Right ventricle myocardium superior (tissue), 1 donor: ENCODE measurements at regions not wholly inside any gene's neighbourhood (a gene's known extent, or its start where the extent isn't known, plus 50 kb on each side); places are given as distances from the start of the nearest gene placed in this dataset.

Experiments
- ATAC-seq: fragments of 200-7000 bp; cut with Tn5 transposase; one replicate; pipeline ENCODE4 v1.9.1; 2020; ENCODE audit warnings: mild to moderate bottlenecking; ENCODE audit not compliant: poor library complexity
- DNase-seq: peaks from one replicate; pipeline ENCODE4 v3.0.0-alpha.2; 2020
- intact Hi-C: fragments of 100-400 bp; cut with DNase I; formaldehyde crosslinking; loops from one replicate; pipeline ENCODE4 v1.11.2; 2022
- donor health status: DM: no; HTN: yes; CAD: no; lungs with severe emphysema.

DNA sequence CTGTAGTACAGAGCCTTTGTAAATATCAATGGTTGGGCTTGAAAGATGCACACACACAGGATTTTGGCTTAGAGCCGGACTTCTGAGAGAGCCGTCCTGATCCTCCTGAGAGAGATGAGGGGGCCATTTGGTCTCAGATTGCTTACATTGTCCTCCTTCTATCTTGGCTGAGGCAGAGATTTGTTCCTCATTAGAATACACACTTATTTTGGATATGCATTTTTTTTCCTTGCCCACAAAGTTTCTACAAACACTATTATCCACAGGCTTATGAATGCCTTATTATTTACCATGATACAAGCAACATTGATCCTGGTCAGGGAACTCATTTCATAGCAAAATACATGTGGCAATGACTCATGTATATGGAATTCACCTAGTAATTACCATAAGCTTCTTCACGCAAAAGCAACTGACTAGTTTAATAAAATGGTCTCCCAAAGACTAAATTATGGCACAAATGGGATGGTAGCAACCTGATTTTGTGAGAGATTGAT is 175.3 kb downstream of the MDFIC start:
- DNase-seq (no peak), ATAC-seq (no peak)
- intact Hi-C loops: no loop called here

DNA sequence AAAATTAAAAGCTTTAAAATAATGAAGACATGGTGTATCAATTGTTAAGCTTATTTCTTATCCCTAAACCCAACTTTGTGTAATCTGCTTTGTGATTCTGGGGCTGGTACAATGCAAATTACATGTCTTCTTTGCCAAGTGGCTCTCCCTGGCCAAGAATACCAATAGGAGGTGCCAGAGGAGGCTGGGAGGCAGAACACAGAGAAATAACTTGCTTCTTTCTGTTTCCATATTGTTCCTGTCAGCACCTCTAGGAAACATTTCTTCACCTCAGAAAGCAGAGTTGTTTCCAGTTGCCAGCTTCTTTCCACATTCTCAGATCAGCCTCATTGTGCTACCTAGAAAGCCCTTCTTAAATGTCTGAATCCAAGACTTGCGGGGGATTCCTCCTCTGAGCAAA is 174.4 kb downstream of the MDFIC start:
- intact Hi-C loops: no loop called here
- ATAC-seq (peak; percentile 68), DNase-seq (no peak)

DNA sequence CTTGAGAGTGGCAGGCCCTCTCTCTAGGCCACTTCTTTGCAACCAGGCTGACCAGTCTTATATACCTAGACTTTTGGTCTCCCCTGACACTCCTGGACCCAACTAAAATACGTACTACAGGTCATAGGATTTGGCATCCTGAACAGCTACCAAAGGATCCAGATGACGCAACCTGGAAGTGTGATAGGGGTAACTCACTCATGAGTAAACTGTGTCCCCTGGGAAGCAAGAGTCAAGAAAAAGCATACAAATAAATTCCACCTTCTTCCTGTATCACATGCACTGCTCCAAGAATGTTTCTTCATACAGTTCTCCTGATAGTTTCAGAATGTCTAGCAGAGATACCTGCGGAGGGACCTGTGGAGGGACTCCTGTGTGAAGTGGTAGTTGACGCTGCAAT is 172.3 kb downstream of the MDFIC start:
- ATAC-seq (no peak), DNase-seq (no peak)
- intact Hi-C loops: no loop called here

DNA sequence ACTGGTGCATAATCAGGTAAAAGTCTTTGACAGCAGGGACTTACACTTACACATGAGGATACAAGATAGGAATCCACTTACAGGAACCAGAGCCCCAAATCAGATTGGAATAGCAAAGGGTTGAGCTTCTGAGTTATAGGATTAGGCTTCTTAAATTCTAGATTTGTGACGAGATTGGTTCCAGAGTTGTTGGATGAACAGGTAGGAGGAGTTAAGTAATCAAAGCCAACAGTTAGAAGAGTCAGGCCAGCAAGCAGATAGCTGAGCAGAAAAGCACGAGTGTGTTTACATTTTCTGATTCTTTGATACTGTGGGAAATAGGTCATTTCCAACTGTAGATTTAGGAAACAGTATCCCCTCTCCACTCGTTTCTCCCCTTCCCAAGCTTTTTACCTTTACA is 167.0 kb downstream of the MDFIC start:
- intact Hi-C loops: loop anchor here (10.0 kb wide), 1 partner anchor 74 kb away; no protein-coding TSS in a partner anchor

DNA sequence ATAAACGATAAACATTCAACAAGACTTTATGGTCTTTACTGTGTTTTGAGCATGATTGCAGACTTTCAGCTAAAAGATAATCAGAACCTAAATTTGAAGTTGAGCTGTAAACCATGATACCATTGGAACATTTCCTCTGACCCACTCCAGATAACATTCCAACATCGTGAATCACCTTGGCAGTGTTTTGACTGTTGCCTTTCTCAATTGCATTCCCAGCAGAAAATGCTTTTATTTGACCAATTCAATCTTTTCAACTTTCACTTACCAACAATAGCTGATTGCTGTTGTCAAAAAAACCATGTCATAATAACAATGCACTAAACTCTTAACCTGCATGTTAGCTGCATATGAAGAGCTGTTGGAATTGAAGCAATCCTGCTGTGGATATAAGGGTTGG is 165.5 kb downstream of the MDFIC start:
- ATAC-seq (peak; percentile 89), DNase-seq (no peak)
- intact Hi-C loops: loop anchor here (10.0 kb wide), 1 partner anchor 73 kb away; no protein-coding TSS in a partner anchor

More for the DNA sequence above, 167.0 kb downstream of the MDFIC start:
- no peak for ATAC-seq
- DNase-seq: no peak

DNA sequence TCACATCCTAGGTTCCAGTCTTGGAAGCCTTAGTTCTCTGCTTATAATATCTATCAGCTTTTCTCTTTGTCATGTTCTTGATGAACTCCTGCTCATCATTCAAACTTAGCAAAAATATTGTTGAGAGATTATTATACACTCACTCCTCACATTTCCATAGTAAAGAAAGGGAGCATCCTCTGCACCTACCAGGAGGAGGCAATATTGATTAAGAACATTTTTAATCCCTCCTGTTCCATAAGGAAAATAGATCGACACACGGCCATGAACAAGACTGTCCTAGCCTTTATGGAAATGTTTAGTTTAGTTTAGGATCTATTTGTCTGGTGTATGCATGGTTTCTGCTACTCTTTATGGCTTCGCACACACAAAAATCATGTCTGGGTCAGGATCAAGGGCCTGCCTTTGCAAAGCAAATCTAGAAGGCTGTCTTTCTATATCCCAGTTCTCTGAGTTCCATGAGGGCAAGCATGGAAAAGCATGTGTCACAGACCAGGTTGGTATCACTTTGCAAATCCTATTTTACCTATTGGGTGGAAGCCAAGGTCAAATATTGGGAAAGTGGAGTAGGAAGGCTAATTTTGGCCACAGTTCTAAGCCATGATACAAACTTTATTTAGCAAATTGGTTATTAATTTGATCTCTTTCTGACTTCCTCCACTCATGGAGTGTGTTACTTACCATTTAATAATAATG is 164.4 kb downstream of the MDFIC start:
- DNase-seq: no peak
- ATAC-seq: no peak
- intact Hi-C loops: loop anchor here (10.0 kb wide), 1 partner anchor 71 kb away; no protein-coding TSS in a partner anchor

DNA sequence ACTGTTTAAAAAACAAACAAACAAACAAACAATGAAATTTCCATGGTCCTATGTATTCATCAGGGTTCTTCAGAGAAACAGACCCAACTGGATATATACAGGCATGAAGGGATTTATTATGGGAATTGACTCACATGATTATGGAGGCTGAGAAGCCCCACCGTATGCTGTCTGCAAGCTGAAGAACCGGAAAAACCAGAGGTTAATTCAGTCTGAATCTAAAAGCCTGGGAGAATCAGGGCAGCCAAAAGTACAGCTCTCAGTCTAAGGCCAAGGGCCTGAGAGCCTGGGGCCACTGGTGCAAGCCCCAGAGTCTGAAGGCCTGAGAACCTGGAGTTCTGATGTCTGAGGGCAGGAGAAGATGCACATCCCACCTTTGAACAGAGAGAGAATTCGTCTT is 163.5 kb downstream of the MDFIC start:
- no peak for ATAC-seq
- intact Hi-C loops: loop anchor here (10.0 kb wide), 1 partner anchor 71 kb away; no protein-coding TSS in a partner anchor
- DNase-seq: no peak

DNA sequence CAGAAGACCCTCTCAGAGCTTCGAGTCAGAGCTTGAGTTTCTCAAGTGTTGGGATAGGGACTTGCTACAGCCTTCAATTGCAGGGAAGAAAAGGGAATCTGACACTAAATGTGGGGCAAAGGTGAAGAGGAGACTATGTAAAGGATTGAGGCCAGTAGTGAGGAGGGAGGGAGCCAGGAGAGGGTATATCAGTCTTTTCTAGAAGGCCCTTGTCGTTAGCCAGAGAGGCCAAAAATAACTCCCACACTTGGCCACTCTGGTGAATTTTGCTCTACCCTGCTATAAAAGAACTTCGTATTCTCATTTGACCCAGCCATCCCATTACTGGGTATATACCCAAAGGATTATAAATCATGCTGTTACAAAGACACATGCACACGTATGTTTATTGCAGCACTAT is 162.0 kb downstream of the MDFIC start:
- ATAC-seq (peak; percentile 54), DNase-seq (no peak)
- intact Hi-C loops: loop anchor here (10.0 kb wide), 1 partner anchor 69 kb away; no protein-coding TSS in a partner anchor

DNA sequence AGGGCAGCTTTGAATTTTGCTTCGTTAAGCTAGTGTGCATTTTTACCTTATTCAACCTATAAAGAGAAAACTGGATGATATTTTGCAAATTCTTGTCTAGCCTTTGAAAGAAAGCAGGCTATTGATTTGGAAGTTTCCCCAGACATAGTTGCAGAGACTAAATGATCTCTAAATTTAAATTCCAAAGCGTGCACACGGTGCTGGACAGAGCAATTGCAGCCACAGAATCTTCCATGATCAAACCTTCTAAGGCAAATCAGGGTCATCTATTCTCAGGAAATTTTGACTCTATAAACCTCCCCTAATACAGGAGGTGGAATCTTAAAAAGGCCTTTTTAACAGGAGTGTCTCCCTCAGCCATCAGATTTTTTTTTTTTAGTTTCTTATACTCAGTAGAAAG is 159.9 kb downstream of the MDFIC start:
- ATAC-seq (no peak), DNase-seq (no peak)
- intact Hi-C loops: loop anchor here (10.0 kb wide), 1 partner anchor 67 kb away; no protein-coding TSS in a partner anchor

DNA sequence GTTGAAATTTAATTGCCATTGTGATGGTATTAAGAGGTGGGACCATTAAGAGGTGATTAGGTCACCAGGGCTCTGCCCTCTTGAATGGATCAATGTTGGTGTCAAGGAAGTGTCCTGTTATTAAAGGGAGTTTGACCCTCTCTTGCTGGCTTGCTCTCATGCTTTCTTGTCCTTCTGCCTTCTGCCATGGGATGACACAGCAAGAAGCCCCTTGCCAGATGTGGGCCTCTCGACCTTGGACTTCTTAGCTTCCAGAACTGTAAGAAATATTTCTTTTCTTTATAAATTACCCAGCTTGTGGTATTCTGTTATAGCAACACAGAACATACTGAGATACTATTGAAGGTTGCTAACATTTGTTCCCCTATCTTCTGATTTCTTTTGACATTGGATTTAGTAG is 157.0 kb downstream of the MDFIC start:
- intact Hi-C loops: no loop called here
- ATAC-seq (no peak), DNase-seq (no peak)

DNA sequence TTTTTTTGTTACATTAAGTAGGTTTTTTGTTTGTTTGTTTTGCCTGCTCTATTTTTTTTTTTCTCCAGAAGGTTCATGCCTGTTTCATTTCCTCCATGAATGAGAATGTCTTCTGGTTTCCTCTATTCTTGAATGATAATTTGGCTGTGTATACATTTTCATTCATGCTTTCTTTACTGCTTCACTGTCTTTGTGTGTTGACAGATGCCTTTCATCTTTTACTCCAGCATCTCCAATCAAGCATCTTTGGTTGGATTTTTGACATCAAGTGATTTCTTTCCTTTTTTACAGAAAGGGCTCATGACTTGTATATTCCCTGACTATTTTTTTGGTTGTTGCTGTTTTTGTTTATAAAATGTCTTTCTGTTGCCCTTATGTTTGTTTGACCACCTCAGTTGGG is 156.5 kb downstream of the MDFIC start:
- no peak for ATAC-seq
- no peak for DNase-seq
- intact Hi-C loops: no loop called here

DNA sequence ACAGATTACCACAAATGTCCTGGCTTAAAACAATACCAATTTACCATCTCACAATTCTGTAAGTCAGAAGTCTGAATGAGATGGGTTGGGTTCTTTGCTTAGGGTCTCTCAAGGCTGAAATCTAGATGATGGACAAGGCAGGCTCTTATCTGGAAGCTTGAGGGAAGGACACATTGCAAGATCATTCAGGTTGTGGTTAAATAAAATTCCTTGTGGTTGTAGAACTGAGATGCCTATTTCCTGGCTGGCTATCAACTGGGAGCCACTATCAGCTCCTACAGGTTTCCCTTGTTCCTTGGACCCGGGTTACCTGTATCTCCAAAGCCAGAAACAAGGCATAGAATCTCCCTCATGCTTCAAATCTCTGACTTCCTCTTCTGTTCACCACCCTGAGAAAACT is 148.4 kb downstream of the MDFIC start:
- DNase-seq (no peak), ATAC-seq (no peak)
- intact Hi-C loops: no loop called here
